NCI-H82 treated with DMSO at 0.1 percent for 48 hours (cell line): ENCODE measurements at regions not wholly inside any gene's neighbourhood (a gene's known extent, or its start where the extent isn't known, plus 50 kb on each side); places are given as distances from the start of the nearest gene placed in this dataset.

ENCODE experiments used
- DNase-seq: peaks from one replicate; lab custom pipeline; 2025; ENCODE audit not compliant: unreplicated experiment; lab: John Stamatoyannopoulos, UW

GRCh38 chr1:112263042-112263441 is 133.0 kb upstream of the CTTNBP2NL start:
- no peak for DNase-seq

DNA sequence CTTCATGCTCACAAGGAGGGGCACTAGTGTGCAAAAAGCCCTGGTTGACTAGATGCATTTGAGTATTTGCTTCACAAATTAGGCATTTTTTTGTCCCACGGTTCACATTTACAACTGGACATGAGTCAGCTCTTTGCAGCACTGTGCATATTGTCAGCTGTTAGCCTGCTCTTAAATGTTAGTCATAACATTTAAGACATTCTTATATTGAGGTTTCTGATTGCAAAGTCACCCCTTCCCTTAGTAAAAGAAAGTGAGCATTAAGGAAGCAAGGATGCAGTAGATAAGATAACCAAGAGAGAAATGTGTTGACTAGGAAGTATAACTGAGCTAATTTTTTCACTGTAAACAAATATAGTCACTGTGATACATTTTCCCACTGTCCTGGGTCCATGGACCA is 132.6 kb upstream of the CTTNBP2NL start:
- no peak for DNase-seq

- DNase-seq = no peak
Observed at GRCh38 chr1:112264010-112264409, 132.0 kb upstream of the CTTNBP2NL start.

GRCh38 chr1:112264553-112264952 is 131.5 kb upstream of the CTTNBP2NL start:
- DNase-seq = no peak

DNA sequence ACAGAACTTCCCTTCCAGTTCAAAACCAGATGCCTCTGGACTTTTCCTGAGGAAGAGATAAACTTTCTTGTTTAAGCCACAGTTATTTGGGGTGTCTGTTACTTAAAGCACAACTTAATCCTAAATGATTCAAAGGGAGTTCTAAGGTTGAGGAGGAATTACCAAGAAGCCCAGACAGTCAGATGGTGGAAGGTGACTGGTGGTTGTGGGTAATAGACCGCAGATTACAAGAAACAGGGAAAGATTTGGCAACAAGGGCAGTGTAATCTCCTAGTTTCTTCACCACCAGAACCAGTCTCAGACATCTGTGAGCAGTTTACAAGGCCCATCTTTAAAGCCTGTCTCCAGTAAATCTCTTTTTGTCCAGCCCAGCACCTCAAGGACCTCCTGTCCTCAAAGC is 130.1 kb upstream of the CTTNBP2NL start:
- no peak for DNase-seq

DNA sequence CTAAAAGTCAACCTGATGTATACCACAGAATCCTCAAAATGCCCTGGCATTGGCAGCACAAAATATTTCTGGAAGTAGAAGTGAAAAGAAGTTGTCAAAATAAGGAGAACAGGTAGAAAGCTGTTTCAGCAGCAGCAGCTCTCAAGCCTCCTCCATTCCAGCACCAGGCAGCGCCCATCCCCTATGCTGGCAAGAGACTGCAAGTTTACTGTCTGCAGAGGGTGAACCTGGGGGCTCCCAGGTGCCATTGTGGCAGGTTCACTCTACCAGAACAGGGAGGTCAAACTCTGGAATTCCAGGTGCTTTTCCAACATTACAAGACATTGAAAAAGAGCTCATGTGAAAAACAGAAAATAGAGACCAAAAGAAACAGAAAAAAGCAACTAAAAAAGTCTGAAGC is 128.8 kb upstream of the CTTNBP2NL start:
- no peak for DNase-seq

DNA sequence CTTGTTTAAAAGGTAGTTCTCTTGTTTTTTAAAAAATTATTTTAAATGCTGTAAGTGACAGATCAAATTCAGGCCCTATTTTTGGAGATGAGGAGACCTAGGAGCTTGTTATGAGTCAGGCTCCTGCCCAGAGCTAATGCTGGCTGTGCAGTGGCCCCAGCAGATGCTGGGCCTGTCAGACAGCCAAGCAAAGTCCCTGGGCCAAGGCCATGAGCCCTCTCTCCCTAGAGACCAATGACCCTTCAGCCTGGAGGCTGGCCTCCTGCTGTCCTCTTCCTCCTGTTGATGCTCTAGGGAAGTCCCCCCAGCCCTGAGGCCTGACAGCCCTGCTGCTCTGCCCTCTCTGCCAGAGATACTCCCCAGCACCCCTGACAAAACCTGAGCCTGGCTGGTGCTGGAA is 128.1 kb upstream of the CTTNBP2NL start:
- no peak for DNase-seq

- no peak for DNase-seq
Observed at GRCh38 chr1:112268408-112268807, 127.6 kb upstream of the CTTNBP2NL start.

DNA sequence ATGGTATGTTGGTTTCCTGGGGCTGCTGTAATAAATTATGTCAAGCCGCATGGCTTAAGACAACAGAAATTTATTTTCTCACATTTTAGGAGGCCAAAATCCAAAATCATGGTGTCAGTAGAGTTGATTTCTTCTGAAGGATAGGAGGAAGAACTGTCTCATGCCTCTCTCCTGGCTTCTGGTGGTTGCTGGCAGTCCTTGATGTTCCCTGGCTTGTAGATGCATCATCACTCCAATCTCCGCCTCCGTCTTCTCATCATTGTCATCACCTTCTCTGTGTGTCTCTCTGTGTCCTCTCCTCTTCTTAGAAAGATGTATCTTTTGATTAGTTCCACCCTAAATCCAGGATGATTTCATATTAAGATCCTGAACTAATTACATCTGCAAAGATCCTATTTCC is 124.7 kb upstream of the CTTNBP2NL start:
- no peak for DNase-seq

DNA sequence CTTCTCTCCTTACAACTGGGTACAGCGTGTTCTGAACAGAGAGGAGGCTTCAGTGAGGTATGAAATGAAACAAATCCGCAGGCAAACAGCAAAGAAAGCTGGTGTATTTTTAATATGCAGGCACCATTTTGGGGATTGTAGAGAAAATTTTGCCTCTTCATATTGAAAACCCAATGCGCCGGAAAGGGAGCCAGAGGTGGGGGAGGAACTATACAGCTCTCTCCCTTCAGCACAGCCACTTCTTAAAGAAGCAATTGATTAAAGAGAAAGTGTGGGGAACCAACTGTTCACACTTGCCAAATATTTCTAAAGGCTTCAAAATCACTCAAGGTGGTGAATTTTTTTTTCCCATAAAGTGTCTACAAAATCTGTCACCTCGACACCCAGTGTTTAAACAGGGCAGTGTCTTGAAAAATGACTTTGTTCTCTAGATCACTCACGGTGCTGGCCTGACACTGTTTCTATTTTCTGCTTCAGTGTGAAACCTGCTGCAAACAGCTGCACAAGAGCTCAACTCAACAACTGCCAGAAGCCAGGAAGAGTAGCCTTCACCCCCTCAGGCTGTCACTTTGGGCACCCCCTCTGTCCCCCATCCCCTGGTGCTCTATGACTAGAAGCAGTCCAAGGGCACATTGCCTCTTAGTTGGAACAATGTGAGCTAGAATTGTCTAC is 123.8 kb upstream of the CTTNBP2NL start:
- DNase-seq = no peak

- no peak for DNase-seq
Observed at GRCh38 chr1:112284796-112285195, 111.2 kb upstream of the CTTNBP2NL start.

- no peak for DNase-seq
Observed at GRCh38 chr1:112285316-112285715, 110.7 kb upstream of the CTTNBP2NL start.

DNA sequence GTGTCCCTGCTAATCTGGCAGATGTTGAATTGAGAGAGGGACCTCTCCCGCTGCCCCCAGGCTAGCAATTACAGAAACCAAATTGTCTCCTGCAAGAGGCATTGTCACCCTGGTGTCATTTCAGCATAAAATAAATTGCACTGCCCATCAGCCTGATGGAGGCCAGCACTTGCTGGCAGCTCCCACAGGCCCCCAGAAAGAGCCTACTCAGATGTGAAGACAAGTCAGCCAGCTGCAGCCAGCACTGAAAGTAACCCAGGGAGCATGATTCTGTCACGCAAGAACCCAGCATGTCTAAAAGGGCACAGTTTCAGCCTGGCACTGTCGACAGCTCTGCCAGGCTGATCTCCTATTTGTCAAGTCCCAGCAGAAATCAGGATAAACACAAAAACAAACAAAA is 110.3 kb upstream of the CTTNBP2NL start:
- DNase-seq = no peak

- DNase-seq = no peak
Observed at GRCh38 chr1:112296908-112297307, 99.1 kb upstream of the CTTNBP2NL start.

DNA sequence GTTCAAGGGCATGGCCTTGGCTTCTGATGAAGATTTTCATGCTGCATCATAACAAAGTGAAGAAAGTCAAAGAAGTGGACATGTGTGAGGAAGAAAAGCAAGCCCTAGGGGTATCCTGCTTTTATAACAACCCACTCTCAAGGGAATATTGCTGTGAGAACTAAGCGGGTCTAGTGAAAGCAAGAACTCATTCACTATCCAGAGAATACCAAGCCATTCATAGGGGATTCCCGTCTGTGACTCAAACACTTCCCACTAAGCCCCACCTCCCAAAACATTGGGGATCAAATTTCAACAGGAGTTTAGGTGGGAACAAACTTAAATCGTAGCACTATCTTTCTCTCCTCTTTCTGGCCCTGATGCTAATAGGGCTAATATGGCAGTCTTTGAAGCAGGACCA is 98.5 kb upstream of the CTTNBP2NL start:
- DNase-seq = no peak

- peak; percentile 47 for DNase-seq
Observed at GRCh38 chr1:112298558-112298957, 97.5 kb upstream of the CTTNBP2NL start.

DNA sequence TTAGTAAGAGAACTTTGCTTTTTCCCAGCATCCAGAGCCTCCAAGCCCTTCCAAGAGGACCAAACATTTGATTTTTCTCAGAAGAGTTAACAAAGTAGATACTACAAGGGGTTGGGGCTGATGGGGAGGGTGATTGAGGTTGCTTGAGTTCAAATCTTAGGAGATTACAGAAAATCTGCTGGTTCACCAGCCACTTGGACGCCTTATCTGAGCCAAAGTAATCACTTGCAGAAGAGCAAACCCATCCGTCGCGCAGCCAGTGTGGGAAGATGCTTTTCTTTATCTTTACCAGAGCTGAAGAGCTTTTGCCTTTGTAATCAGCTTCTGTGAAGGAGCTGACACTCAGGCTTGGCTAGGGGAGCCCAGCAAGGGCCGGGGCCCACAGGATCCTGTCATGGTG is 91.9 kb upstream of the CTTNBP2NL start:
- DNase-seq = peak; percentile 11

DNA sequence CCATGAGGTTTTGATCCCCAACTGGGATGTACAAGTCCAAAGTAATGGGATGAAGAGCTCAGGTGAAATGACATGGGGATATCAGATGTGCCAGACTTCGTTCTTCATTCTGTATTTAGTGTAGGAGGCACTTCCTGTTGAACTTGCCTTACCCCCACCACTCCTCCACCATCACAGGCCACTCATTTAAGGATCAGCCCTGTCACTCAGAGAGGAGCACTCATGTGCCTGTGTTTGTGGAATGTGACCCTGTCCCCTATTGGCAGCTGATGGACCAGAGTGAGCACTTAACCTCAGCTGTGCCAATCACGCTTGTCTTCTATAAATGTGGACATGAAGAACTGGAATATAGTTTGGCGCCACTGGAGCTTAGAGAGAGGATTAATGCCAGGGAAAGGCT is 91.4 kb upstream of the CTTNBP2NL start:
- no peak for DNase-seq

GRCh38 chr1:112307930-112308591 is 88.0 kb upstream of the CTTNBP2NL start:
- no peak for DNase-seq

- DNase-seq = peak; percentile 67
Observed at GRCh38 chr1:112308716-112309115, 87.3 kb upstream of the CTTNBP2NL start.

DNA sequence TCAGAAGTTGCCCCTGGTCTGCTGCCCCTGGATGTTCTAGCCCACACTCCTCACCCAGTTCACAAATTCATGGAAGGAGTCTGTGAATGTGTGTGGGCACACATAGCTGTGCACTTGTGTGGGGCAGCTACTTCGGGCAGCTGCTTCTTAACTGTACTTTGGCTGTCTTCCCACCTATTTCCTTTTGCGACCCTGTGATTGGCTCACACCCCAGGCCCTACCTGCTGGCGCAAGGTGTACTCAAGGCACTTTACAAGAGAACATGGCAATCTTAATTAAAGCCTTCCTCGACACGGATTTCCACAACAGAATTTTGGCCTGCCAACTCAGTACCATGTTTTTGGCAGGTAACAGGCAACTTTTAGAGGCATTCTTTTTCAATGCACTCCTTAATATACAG is 86.5 kb upstream of the CTTNBP2NL start:
- no peak for DNase-seq

- no peak for DNase-seq
Observed at GRCh38 chr1:112312315-112312714, 83.7 kb upstream of the CTTNBP2NL start.

DNA sequence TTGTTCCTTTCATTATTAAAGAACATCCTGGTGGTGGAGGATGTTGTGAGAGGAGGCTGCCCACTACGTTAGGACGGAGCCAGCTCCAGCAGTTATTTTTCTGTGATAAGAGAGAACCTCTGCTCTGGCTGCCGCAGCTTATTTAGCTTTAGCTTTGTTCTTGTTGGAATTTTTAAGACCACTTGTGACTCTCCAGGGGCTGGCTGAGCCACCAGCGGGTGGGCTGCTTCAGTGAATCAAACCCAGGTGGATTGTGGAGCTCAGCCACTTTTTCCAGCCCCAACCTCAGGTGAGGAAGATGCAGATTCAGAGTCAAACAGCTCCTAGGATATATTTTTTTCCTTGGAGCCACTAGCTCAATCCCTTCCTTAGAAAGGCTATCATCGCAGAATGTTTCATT is 83.1 kb upstream of the CTTNBP2NL start:
- no peak for DNase-seq
